ENCODE measurements at regions not wholly inside any gene's neighbourhood (a gene's known extent, or its start where the extent isn't known, plus 50 kb on each side); places are given as distances from the start of the nearest gene placed in this dataset.
"Not testable (repeated sequence)": the region's sequence is repeated elsewhere in the genome, so short reads cannot be mapped to it uniquely, and the experiment has no call there.

DNA sequence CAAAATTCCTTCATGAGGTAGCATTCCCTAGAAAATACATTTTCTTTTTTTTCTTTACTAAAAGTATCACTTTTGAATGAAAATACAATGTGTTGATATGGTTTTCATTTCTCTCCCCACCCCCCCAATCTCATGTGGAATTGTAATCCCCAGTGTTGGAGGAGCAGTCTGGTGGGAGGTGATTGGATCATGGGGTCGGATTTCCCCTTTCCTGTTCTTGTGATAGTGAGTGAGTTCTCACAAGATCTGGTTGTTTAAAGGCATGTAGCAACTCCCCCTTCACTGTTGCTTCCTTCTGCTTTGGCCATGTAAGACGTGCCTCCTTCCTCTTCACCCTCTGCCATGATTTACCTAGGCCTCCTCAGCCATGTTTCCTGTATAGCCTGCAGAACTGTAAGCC lies 790.3 kb upstream of the KCND2 start:
- DNase-seq, result no peak

DNA sequence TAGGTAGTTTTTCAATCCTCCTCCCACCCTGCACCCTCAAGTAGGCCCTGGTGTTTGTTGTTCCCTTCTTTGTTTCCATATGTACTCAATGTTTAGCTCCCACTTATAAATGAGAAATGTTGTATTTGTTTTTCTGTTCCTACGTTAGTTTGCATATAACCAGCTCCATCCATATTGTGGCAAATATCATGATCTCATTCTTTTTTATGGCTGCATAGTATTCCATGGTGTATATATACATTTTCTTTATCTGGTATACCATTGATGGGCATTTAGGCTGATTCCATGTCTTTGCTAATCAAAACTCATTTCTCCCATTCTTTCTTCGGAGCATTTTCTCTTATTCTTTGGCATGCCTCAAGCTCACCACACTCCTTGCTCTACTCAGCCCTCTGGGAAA lies 789.6 kb upstream of the KCND2 start:
- DNase-seq, result no peak

DNA sequence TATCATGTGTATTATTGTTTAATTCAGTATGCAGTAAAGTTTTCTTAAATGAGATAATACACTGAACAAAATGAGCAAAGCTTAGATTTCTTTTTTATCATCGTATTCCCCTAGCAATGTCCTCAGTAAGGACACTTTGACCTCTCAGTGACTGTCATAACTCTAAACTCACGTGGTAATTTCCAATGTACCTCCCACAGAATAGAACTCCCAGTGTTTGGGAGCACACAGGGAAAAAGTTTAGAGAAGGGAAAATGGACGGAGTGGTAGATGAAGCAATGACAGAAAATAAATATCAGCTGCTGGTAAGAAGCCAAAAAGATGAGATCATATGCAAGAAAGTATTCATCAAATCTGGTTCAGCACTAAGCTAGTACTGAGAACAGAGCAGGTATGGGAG lies 758.6 kb upstream of the KCND2 start:
- DNase-seq, result no peak

DNA sequence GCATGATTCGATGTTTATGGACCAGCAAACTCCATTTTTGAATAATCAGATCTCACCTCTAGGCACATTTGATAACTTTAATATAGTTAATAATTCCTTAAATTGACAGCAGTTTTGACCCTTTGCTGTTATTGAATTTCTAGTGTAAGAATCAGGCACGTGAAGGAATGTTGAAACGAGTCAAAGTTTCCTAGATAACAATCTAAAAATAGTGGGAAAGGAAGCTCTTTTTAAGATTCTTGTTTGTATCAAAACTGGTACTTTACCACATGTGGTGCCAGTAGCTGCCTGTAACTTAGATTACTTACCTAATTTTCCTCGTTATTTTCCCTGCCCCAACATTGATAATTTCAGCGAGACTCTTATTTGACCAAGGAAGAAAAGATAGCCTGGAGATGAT lies 757.8 kb upstream of the KCND2 start:
- DNase-seq, result no peak

DNA sequence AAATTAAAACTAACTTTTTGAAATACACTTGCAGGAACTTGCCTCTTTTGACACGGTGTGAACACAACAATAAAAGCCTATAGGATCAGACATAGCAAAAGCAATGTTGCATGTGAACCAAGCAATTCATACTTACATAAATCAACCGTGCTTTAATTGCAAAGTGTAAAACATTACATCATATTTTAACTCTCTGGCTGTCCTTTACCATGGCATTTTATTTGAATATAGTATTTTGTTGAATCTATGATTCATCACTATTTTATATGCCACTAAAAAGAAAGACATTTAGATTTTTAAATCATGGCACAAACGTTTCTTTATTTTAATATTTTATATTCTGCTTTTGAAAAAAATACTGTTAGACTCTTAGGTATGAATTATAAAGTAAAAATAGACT lies 757.0 kb upstream of the KCND2 start:
- no peak for DNase-seq

DNA sequence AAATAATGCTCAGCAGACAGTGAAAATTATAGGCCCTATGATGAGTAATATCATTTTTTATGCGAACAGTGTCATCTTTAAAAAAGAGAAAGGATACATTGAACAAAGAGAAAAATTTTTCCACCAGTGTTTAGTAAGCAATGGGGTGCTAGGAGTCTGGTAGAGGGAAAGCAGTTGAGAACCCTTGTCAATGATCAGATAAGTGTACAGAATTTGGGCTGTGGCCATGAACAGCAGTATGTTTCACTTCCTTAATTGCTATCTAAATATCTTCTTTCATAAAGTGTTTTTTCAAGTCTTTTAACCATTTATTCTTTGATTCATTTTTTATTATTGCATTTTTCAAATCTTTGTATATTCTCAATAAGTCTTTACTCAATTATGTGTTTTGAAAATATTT lies 750.7 kb upstream of the KCND2 start:
- DNase-seq, result no peak

DNA sequence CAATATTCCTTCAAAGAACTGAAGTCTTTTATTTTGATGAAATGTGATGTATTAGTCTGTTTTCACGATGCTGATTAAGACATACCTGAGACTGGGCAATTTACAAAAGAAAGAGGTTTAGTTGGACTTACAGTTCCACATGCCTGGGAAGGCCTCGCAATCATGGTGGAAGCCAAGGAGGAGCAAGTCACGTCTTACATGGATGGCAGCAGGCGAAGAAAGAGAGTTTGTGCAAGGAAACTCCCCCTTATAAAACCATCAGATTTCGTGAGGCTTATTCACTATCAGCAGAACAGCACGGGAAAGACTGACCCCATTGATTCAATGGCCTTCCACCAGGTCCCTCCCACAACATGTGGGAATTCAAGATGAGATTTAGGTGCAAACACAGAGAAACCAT lies 750.3 kb upstream of the KCND2 start:
- DNase-seq, result no peak

DNA sequence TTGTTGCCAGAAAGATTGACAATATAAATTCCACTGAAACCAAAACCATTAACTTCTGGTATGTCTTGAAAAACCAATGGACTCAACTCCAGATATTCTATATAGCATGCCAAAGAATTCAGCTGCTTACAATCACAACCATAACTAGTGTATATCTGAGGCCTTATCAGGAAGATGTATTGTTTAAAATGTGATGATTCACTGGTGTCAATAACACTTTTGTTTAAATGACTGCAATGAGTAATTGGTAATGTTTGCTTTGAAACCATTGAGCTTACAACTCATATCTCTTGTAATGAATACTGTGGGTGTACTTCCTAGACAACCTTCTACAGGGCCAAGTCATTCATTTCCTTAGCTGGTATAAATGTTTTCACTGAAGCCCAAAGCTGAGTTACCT lies 727.9 kb upstream of the KCND2 start:
- no peak for DNase-seq

DNA sequence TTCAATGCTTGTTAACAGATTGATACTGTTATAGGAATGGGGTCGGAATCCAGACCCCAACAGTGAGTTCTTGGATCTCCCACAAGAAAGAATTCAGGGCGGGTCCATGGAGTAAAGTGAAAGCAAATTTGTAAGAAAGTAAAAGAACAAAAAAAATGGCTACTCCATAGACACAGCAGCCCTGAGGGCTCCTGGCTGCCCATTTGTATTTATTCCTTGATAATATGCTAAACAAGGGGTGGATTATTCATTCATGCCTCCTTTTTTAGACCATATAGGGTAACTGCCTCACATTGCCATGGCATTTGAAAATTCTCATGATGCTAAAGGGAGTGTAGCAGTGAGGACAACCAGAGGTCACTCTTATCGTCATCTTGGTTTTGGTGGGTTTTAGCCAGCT lies 717.2 kb upstream of the KCND2 start:
- no peak for DNase-seq

DNA sequence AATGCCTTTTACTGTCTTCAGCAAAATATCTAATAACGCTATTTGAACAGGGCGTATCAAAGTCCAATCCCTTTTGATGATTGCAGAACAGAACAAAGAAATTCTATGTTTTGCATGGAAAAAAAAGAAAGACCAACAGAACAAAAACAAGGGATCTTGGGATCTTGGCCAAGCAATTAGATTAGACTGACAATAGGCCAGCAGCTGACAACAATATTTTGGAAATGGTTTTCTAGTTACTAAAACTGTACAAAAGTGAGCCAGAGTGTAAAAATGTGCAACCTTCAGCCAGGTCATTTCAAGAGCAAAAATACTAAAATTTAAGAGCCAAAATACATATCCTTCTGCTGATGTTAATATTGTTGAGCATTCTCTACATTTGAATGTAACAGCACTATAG lies 716.5 kb upstream of the KCND2 start:
- DNase-seq, result no peak

DNA sequence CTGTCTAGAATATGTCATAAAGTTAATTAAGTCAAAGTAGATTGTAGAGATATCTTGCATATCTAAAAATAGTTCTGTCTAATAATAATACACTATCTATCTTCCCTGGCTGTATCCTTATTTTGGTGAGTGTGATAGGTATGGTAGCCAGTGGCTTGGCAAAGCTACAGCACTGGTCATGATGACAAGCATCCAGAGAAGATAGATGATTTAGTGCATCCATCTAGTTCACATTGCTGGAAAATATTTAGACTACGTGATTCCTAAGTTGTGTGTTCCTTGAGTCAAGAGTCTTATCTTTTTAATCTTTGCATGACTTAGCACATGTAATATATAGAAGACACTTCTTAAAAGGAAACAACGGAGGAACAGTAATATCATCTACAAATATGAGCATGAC lies 711.2 kb upstream of the KCND2 start:
- no peak for DNase-seq

DNA sequence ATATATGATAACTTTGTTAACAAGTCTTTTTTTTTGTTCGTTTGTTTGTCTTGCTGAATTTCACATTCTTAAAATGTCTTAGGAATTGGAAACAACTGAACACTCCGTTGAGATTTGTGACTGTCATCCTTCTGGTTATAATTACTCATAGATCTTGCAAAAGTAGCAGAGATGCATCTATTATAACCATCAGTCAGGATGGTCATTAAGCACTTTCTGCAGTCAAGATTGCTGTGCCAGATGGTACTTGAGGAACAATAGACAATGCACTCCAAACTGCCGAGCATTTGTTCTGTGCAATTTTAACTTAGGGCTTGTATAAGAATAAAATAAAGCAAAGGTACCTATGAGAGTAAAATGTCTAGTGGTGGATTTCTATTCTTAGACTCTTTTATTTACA lies 710.1 kb upstream of the KCND2 start:
- DNase-seq, result no peak

DNA sequence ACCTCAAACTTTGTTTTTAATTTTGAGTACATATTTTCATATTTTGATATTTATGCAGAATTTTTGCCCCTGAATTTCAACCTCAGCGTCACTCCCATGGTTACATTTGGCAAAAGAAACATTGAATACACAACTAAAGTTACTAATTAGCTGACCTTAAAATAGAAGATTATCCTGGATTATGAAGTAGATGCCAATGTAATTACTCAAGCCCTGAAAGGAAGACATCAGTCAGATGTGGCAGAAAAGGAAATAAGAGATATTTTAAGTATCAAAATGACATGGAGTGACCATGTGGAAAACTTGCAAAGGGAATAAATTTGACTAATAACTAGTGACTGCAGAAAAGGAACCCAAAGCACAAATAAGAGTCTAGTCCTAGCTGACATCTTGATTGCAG lies 701.3 kb upstream of the KCND2 start:
- no peak for DNase-seq

DNA sequence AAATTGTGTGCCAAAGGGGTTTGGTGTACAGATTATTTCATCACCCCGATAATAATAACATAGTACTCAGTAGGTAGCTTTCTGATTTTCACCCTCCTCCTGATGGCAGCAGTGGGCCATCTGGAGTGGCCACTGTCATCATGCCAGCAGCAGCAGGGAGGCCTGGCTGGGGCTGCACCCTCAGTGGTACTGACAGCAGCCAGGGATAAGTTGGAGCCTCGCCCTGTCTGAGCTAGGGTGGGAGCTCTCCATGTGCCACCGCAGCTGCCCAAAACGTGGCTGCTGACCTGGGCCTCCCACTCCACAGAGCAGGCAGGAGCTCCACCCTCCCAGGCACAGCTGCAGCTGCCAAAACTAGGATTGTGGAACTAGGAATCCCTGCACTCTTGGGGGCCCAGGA lies 700.8 kb upstream of the KCND2 start:
- DNase-seq, result no peak

DNA sequence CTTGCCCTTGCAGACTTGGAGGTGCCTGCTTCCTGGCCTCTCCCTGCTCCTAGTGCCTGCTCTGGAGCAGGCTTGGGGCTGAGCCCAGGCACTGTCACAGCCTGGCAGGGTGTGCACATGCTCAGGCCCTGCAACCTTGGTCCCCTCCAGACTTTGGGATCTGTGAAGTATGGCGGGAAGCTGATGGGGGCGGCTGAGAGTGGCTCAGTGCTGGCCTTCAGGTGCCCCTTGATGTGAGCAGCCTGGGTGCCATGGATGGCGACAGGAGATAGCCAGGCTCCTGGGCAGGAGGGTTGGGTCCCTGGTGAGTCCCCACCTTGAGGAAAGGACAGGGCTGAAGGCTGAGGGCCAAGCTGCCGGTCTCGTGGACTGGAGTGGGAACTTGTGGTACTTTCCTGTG lies 700.4 kb upstream of the KCND2 start:
- DNase-seq, result no peak

DNA sequence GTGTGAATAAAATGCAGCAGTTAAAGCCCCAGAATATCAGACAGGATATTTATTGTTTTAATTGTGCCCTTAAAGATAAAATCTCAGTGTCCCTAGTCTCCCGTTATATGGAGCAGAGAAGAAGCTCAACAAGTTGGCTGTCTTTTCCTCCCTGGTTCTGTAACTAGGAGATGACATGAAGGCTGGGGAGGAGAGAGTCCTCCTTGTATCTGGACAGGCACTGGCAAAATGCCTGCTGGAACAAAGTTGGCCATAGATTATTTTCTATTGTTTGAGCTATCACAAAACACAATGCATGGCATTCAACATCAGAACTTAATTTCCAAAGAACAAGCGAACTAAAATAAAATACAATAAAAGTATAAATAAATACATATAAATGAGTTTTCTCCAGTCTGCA lies 694.9 kb upstream of the KCND2 start:
- no peak for DNase-seq

DNA sequence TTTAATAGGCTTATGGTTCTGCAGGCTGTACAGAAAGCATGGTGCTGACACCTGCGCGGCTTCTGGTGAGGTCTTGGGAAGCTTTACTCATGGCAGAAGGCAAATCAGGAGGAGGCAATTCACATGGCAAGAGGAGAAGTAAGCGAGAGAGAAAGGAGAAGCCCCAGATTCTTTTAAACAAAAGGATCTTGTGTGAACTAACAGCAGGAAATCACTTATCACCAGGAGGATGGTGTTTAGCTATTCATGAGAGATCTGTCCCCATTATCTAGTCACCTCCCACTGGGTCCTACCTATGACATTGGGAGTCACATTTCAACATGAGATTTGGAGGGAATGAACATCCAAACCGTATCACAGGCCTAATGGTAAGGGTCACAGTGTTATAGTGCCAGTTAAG lies 678.0 kb upstream of the KCND2 start:
- DNase-seq, result no peak

DNA sequence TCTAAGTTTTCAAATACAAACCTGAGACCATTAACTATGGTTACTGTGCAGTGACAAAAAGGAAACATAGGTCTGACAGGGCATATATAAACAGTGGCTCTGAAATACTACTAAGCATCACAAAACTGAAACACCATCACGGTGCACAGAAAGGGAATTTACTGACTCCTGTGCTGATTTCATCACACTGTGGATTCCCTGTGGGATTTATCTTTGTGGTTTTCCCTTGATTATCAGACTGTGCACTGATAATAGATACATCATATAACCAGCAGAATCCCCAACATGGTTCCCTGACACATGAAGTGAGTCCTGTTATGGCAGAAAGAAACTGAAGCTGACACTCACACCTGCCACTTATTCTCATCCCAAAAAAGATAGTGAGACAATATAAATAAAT lies 676.3 kb upstream of the KCND2 start:
- no peak for DNase-seq

DNA sequence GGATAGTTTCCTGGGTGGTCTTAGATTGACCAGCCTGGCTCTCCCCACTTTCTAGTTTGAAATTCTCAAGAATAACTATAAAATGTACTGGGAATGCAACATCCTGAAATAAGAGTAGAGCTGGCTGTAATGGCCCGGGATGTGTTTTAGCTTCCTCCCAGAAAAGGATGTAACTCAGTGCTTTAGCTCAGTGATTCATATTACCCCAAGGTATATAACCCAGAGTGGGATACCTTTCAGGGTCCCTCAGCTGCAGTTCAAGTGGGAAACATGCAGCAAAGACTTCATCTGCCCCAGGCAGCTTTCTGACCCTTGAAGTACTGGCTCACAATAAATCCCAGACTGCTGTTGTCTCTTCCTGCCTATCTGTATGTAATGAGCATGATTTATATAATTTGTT lies 666.7 kb upstream of the KCND2 start:
- DNase-seq, result no peak

DNA sequence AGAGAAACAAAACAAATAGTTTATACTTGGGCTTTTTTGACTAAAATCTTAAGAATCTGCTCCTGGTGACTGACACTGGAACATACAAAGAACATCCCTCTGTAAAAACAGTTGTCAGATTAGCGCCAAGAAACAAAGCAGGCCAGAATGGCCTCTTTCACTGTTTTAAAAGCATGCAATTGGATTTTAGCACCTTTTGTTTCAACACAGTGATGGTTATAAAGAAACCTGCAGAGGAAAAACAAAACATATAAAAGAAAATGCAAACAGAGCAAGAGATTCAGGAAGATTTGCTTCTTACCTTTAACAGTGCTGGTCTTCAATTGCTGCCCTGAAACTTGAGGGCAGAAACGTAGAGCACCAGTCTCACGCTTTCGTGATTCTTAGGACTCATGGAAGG lies 652.2 kb upstream of the KCND2 start:
- no peak for DNase-seq

DNA sequence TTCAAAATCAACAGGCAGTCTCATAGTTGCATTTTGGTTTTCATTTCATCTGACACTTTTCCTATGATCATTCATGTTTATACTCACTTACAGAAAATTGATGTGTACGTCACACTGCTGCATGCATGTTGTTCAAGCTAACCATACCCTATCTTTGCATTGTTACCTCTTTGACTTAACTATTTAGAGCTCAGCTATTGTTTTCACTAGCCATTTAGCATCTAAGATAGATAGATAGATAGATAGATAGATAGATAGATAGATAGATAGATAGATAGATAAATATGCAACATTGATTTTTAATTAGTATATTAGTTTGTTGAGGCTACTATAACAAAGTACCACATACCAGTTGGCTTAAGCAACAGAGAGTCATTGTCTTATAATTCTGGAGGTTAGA lies 649.5 kb upstream of the KCND2 start:
- no peak for DNase-seq

DNA sequence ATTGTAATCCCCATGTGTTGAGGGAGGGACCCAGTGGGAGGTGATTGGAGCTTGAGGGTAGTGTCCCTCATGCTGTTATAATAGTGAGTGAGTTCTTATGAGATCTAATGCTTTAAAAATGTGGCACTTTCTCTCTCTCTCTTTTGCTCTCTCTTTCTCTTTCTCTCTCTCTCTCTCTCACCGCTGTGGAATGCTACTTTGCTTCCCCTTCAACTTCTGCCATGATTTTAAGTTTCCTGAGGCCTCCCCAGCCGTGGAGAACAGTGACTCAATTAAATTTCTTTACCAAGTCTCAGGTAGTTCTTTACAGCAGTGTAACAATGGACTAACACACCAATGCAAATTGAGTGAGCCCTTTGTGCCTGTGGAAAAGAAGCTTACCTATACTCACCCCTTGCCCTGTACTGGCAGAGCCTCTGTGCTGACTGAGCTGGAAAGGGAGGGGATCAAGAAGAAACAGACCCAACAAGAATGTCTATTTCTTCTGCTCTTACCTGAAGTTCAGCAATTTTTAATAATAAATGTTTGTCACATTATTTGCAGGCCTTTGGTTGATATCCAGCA lies 642.5 kb upstream of the KCND2 start:
- DNase-seq, result no peak

DNA sequence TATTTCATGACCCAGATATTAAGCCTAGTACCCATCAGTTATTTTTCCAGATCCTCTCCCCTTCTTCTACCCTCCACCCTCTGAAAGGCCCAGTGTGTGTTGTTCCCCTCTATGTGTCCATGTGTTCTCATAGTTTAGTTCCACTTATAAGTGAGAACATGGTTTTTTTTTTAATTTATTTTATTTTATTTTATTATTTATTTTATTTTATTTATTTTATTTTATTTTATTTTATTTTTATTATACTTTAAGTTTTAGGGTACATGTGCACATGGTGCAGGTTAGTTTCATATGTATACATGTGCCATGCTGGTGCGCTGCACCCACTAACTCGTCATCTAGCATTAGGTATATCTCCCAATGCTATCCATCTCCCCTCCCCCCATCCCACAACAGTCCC lies 639.2 kb upstream of the KCND2 start:
- DNase-seq, result not testable (repeated sequence)

DNA sequence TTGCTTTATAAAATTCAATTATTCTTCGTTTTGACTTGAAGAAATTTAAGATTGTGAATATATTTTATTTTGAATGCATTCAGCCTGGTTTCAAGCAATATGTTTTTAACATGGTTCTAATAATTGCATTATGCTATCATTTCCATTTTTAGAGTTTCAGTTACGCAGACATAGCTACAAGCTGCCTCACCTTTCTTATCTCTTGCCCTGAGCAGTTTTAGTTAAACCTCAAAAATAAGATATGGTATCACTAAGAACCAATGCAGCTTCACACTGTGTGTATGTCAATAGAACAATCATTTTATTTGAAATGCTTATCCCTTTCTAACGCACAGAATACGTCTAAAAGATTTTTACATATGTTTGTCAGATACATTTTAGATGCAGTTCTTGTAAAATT lies 632.6 kb upstream of the KCND2 start:
- no peak for DNase-seq

DNA sequence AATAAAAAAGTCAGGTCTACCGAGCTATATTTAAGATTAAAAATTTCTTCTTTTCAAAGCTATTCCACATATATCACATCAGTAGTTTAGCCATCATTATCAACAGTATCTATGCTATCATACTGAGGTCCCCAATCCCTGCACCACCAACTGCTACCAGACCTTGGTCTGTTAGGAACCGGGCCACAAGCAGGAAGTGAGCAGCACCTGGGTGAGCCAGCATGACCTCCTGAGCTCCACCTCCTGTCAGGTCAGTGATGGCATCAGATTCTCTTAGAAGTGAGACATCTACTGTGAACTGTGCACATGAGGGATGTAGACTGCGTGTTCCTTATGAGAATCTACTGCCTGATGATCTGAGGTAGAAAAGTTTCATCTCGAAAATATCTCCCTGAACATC lies 632.1 kb upstream of the KCND2 start:
- no peak for DNase-seq

DNA sequence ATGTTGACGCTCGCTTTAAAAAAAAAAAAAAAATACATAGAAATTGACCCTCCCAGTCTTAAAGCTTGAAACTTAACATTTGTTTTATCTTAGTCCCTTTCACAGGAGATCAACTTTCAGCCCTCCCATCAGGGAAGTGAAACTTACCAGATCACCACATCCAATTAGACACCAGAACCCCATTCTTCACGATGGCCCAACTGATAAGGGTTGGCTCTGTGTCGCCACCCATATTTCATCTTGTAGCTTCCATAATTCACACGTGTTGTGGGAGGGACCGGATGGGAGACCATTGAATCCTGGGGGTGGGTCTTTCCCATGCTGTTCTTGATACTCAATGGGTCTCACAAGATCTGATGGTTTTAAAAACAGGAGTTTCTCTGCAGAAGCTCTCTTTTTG lies 629.4 kb upstream of the KCND2 start:
- no peak for DNase-seq

All from left hindlimb (tissue), 1 donor.